B cell (primary cell): ENCODE measurements at regions not wholly inside any gene's neighbourhood (a gene's known extent, or its start where the extent isn't known, plus 50 kb on each side); places are given as distances from the start of the nearest gene placed in this dataset.

Source experiments
- ATAC-seq: fragments of 200-7000 bp; cut with Tn5 transposase; one replicate; pipeline ENCODE4 v1.10.0; 2021; ENCODE audit warnings: low read depth, mild to moderate bottlenecking, moderate number of reproducible peaks, moderate library complexity
- CTCF ChIA-PET: fragments of 350-600 bp; sonication (Branson Sonifier 250); formaldehyde crosslinking; loops from one replicate; lab custom pipeline; 2021; ENCODE audit warnings: antibody characterized with exemption, inconsistent platforms; lab: Charles Lee
- POLR2A ChIA-PET: fragments of 350-600 bp; sonication (Branson Sonifier 250); formaldehyde crosslinking; loops from one replicate; lab custom pipeline; 2021; ENCODE audit warnings: antibody characterized with exemption; lab: Charles Lee
- DNase-seq: peaks from one replicate; pipeline ENCODE4 v3.0.0; 2013
- H2AFZ ChIP-seq: 2 replicates; pipeline ENCODE4 v1.6.1; 2012; ENCODE audit warnings: mild to moderate bottlenecking, low read depth, low read length; ENCODE audit not compliant: insufficient read depth, poor library complexity, severe bottlenecking
- H3K27ac ChIP-seq, 2 donors: 1 replicate in 1 of 2; 2 replicates in 1 of 2; pipeline ENCODE4 v1.5.1; 2012 to 2013; ENCODE audit warnings: low read length in 2 of 2, mild to moderate bottlenecking in 2 of 2, moderate library complexity in 1 of 2
- H3K27me3 ChIP-seq, 4 experiments: fragments of 200-600 bp in 1 of 4; sonication (generic) in 1 of 4; replicated peaks in 1 of 4; 1 replicate in 2 of 4; 2 replicates in 2 of 4; pipeline versions ENCODE4 v1.6.1 to v1.7.0; 2013 to 2016; ENCODE audit warnings: low read length in 3 of 4, mild to moderate bottlenecking in 2 of 4, mixed read lengths in 1 of 4, moderate library complexity in 1 of 4; ENCODE audit not compliant: insufficient read depth in 4 of 4, control insufficient read depth in 3 of 4; ENCODE audit errors: control extremely low read depth in 1 of 4
- H3K36me3 ChIP-seq, 2 experiments: replicated peaks in 1 of 2; 1 replicate in 1 of 2; 2 replicates in 1 of 2; pipeline versions ENCODE4 v1.6.1 to v1.7.1; 2013; ENCODE audit warnings: low read length in 1 of 2; ENCODE audit not compliant: insufficient read depth in 2 of 2, control insufficient read depth in 1 of 2; ENCODE audit errors: control extremely low read depth in 1 of 2, extremely low read depth in 1 of 2
- H3K4me1 ChIP-seq, 2 donors: fragments of 200-600 bp in 1 of 2; sonication (generic) in 1 of 2; 1 replicate in 1 of 2; 2 replicates in 1 of 2; pipeline versions ENCODE4 v1.5.1 to v1.6.1; 2013 to 2017; ENCODE audit warnings: low read length in 2 of 2; ENCODE audit not compliant: control insufficient read depth in 2 of 2, insufficient read depth in 2 of 2
- H3K4me2 ChIP-seq: replicated peaks from 2 replicates; pipeline ENCODE3; 2012; ENCODE audit warnings: mild to moderate bottlenecking, low read depth, low read length; ENCODE audit not compliant: poor library complexity, severe bottlenecking
- H3K4me3 ChIP-seq, 5 experiments: fragments of 200-600 bp in 1 of 5; sonication (generic) in 1 of 5; 1 replicate in 3 of 5; 2 replicates in 2 of 5; pipeline versions ENCODE4 v1.5.1 to v1.7.0; 2011 to 2016; ENCODE audit warnings: low read length in 4 of 5, mild to moderate bottlenecking in 4 of 5, low read depth in 2 of 5, control low read depth in 1 of 5, moderate library complexity in 1 of 5; ENCODE audit not compliant: insufficient read depth in 1 of 5; ENCODE audit errors: control extremely low read depth in 1 of 5, extremely low read depth in 1 of 5
- H3K79me2 ChIP-seq: fragments of 200-600 bp; sonication (generic); one replicate; pipeline ENCODE4 v1.6.0; 2016; ENCODE audit warnings: low read length; ENCODE audit not compliant: control insufficient read depth, insufficient read depth
- H3K9ac ChIP-seq: fragments of 200-600 bp; sonication (generic); 2 replicates; pipeline ENCODE4 v1.6.1; 2017; ENCODE audit warnings: mild to moderate bottlenecking, low read length, moderate library complexity
- H3K9me3 ChIP-seq, 3 donors: one replicate each; pipeline versions ENCODE4 v1.6.1 to v1.7.1; 2013; ENCODE audit warnings: low read length in 2 of 3; ENCODE audit not compliant: control insufficient read depth in 2 of 3, insufficient read depth in 1 of 3; ENCODE audit errors: control extremely low read depth in 1 of 3
- H4K20me1 ChIP-seq: 2 replicates; pipeline ENCODE4 v1.6.0; 2012; ENCODE audit warnings: mild to moderate bottlenecking, low read length; ENCODE audit not compliant: insufficient read depth, control insufficient read depth, poor library complexity, severe bottlenecking
- H3K27ac Mint-ChIP-seq: one replicate; pipeline ENCODE4 v1.8.0; 2021; ENCODE audit warnings: mixed read lengths
- H3K27me3 Mint-ChIP-seq: one replicate; pipeline ENCODE4 v1.8.0; 2021; ENCODE audit warnings: mixed read lengths
- H3K4me1 Mint-ChIP-seq: one replicate; pipeline ENCODE4 v1.8.0; 2021; ENCODE audit warnings: mixed read lengths
- H3K4me3 Mint-ChIP-seq: one replicate; pipeline ENCODE4 v1.8.0; 2021; ENCODE audit warnings: mixed read lengths
- H3K9me3 Mint-ChIP-seq: one replicate; pipeline ENCODE4 v1.8.0; 2022; ENCODE audit warnings: mixed read lengths; ENCODE audit not compliant: insufficient read depth
- CTCF ChIP-seq: fragments of 200-600 bp; IDR thresholded peaks from one replicate; pipeline ENCODE4 v1.8.0; 2022; ENCODE audit warnings: antibody characterized with exemption, mild to moderate bottlenecking
- EZH2 ChIP-seq: IDR thresholded peaks from 2 replicates; pipeline ENCODE4 v1.6.1; 2012; ENCODE audit warnings: borderline replicate concordance, low read depth, mild to moderate bottlenecking, moderate library complexity, low read length; ENCODE audit not compliant: insufficient read depth, poor library complexity, severe bottlenecking
- WGBS: methylation state at CpG from one replicate; pipeline ENCODE4 v1.1.5; 2013; ENCODE audit warnings: missing lambda C conversion rate; ENCODE audit not compliant: insufficient coverage; 5-methylcytosine and 5-hydroxymethylcytosine counted together
- intact Hi-C: fragments of 100-400 bp; cut with micrococcal nuclease; formaldehyde crosslinking; loops from one replicate; pipeline ENCODE4 v1.10.0; 2022

- no peaks in the 10 kb centered on the region for H3K36me3 ChIP-seq
- no peak overlapping the region for H3K4me2 ChIP-seq
- no peaks in the 10 kb centered on the region for H3K27me3 ChIP-seq
- Mint-ChIP-seq H3K4me1 (no peaks in the 10 kb centered on the region), H3K27ac (no peak overlapping the region), H3K27me3 (no peaks in the 10 kb centered on the region), H3K4me3 (no peak overlapping the region), H3K9me3 (peaks cover 7% of the 10 kb centered on the region)
- intact Hi-C loops, result no loop called here
- H3K79me2 ChIP-seq, result no peaks in the 10 kb centered on the region
- no peak overlapping the region for H3K27ac ChIP-seq
- CTCF ChIA-PET, result no interaction called here
- POLR2A ChIA-PET, result no interaction called here
- H3K9me3 ChIP-seq, result peaks cover 0 to 28% (median 0%) of the 10 kb centered on the region in 3 donors
- no peak overlapping the region for H2AFZ ChIP-seq
- TF ChIP-seq EZH2, result no peak
- TF ChIP-seq CTCF, result no peak
- H3K4me3 ChIP-seq, result no peak overlapping the region
- no peak for DNase-seq
- no peaks in the 10 kb centered on the region for H3K4me1 ChIP-seq
- no peak for ATAC-seq
- WGBS, result 89% methylated on average over 12 of the region's 13 CpGs
- H3K9ac ChIP-seq, result no peak overlapping the region
- no peaks in the 10 kb centered on the region for H4K20me1 ChIP-seq
Observed at GRCh38 chr19:32196690-32197420, 148.6 kb upstream of the ZNF507 start.
